ENCODE measurements at regions not wholly inside any gene's neighbourhood (a gene's known extent, or its start where the extent isn't known, plus 50 kb on each side); places are given as distances from the start of the nearest gene placed in this dataset.

- intact Hi-C loops (cut with micrococcal nuclease), result no loop called here
- H3K4me3 Mint-ChIP-seq, result no peak overlapping the region
- no peaks in the 10 kb centered on the region for H3K36me3 Mint-ChIP-seq (ENCODE audit: low read depth)
- no peaks in the 10 kb centered on the region for H3K9me3 Mint-ChIP-seq
- H3K4me1 Mint-ChIP-seq (ENCODE audit: low read depth), result no peaks in the 10 kb centered on the region
- no peak overlapping the region for H3K27ac Mint-ChIP-seq
- peaks cover 11% of the 10 kb centered on the region for H3K27me3 Mint-ChIP-seq
Measured at GRCh38 chr10:71075086-71075758, 137.1 kb upstream of the UNC5B start.

- intact Hi-C loops (cut with micrococcal nuclease), result no loop called here
- H3K4me3 Mint-ChIP-seq, result no peak overlapping the region
Measured at GRCh38 chr10:71075759-71076472, 136.5 kb upstream of the UNC5B start.

GRCh38 chr10:71076473-71077142 is 135.8 kb upstream of the UNC5B start:
- peaks cover 13% of the 10 kb centered on the region for H3K27me3 Mint-ChIP-seq
- H3K36me3 Mint-ChIP-seq (ENCODE audit: low read depth), result no peaks in the 10 kb centered on the region
- H3K4me3 Mint-ChIP-seq, result no peak overlapping the region
- no peaks in the 10 kb centered on the region for H3K9me3 Mint-ChIP-seq
- H3K27ac Mint-ChIP-seq, result no peak overlapping the region
- intact Hi-C loops (cut with micrococcal nuclease), result no loop called here
- peaks cover 4% of the 10 kb centered on the region for H3K4me1 Mint-ChIP-seq (ENCODE audit: low read depth)

More at GRCh38 chr10:71075759-71076472, 136.5 kb upstream of the UNC5B start:
- peaks cover 4% of the 10 kb centered on the region for H3K4me1 Mint-ChIP-seq (ENCODE audit: low read depth)
- peaks cover 13% of the 10 kb centered on the region for H3K27me3 Mint-ChIP-seq
- H3K9me3 Mint-ChIP-seq, result no peaks in the 10 kb centered on the region
- H3K27ac Mint-ChIP-seq, result no peak overlapping the region
- no peaks in the 10 kb centered on the region for H3K36me3 Mint-ChIP-seq (ENCODE audit: low read depth)

GRCh38 chr10:71077143-71077581 is 135.2 kb upstream of the UNC5B start:
- H3K4me3 Mint-ChIP-seq, result no peak overlapping the region
- peaks cover 4% of the 10 kb centered on the region for H3K4me1 Mint-ChIP-seq (ENCODE audit: low read depth)
- no peaks in the 10 kb centered on the region for H3K36me3 Mint-ChIP-seq (ENCODE audit: low read depth)
- peaks cover 12% of the 10 kb centered on the region for H3K27me3 Mint-ChIP-seq
- no peak overlapping the region for H3K27ac Mint-ChIP-seq
- intact Hi-C loops (cut with micrococcal nuclease), result no loop called here
- no peaks in the 10 kb centered on the region for H3K9me3 Mint-ChIP-seq

DNA sequence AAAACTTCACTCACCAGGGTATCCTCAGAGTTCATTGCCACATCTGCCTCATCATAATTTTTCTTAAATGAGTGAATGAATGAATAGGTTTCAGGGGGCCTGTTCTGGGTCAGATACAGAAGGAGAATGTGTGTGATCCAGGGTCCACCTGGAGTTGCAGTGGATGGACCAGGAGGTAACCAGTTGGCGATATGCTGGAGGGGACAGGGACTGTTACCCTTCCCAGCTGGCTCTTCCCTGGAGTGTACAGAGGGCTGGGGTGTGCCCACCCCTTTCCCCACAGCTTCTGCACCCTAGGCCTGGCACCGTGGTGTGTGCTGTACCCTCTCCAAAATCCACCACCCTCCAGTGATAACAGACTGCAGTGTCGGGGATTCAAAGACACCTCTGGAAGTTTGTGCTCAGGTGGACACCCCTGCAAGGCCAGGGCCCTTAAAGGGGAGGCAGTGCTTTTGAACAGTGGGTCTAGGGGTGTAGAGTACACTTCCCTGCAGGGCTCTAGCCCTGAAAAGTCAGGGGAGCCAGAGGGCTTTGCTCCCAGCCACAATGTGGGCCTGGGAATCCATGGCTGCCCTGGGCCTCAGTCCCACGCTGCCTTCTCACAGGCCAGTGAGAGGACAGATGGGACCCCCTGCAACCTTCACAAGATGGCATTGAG is 134.4 kb upstream of the UNC5B start:
- Mint-ChIP-seq H3K9me3 (no peaks in the 10 kb centered on the region), H3K36me3 (ENCODE audit: low read depth) (no peaks in the 10 kb centered on the region), H3K27me3 (peaks cover 10% of the 10 kb centered on the region), H3K4me3 (no peak overlapping the region), H3K27ac (no peak overlapping the region), H3K4me1 (ENCODE audit: low read depth) (peaks cover 4% of the 10 kb centered on the region)
- intact Hi-C loops (cut with micrococcal nuclease), result no loop called here

DNA sequence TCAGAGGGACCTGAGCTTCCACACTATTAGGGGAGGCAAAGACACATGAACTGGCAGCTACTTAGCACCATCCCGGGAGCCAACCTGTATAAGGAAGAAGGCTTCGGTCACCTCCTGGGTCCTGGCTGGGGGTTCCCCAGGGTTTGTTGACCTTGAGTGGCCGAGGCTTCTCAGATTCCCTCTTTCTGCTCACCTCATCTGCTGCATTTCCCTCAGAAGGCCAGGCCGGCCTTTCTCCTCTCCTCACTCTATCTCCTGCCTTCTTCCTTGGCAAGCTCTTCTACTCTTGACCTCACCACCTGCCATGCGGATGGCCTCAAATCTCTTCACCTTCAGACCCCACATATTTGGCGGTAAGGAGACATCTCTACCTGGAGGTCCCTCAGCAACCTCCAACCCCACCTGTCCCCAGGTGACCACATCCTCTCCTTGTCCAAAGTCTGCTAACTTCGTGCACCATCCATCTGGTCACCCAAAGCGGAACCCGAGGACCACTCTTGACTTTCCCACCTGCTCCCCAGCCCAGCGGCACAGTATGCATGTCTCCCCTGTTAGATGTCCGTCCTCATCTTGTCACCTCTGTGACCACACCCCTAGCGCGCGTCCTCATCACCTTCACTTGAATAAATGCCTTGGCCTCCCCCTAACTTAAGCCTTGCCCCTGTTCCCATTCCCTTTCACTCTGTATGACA is 133.8 kb upstream of the UNC5B start:
- H3K27me3 Mint-ChIP-seq, result peaks cover 7% of the 10 kb centered on the region
- H3K4me1 Mint-ChIP-seq (ENCODE audit: low read depth), result peaks cover 8% of the 10 kb centered on the region
- H3K4me3 Mint-ChIP-seq, result no peak overlapping the region
- intact Hi-C loops (cut with micrococcal nuclease), result no loop called here
- H3K27ac Mint-ChIP-seq, result no peak overlapping the region
- no peaks in the 10 kb centered on the region for H3K36me3 Mint-ChIP-seq (ENCODE audit: low read depth)
- H3K9me3 Mint-ChIP-seq, result no peaks in the 10 kb centered on the region

DNA sequence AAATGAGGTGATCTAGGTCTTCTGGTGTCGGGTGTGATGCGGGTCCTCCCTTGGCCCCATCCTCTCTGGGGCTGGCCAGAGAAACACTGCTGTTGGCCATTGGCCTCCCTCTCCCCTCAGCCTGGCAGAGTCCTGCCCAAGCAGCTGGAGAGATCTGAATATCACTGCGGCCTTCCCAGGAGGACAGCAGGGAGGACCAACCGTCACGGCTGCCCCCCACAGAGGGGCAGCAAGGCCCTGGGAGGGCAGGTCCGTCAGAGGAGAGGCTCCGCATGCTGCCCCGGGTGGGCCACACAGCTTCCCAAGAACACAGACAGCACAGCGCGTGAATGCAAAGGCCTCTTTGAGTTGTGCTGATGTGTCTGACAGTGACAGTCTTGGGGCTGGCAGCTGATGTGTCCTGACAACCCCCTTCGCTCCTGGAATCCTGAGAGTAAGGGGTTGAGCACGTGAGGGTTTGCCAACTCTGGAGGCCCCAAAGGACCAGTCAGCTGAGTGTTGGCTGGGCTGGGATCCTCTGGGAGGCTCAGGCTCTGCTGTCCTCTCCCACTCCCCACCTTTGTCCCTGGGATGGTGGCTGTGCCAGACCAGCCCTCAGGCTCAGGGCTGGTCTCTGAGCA is 132.5 kb upstream of the UNC5B start:
- intact Hi-C loops (cut with micrococcal nuclease), result no loop called here
- Mint-ChIP-seq H3K27me3 (peaks cover 7% of the 10 kb centered on the region), H3K36me3 (ENCODE audit: low read depth) (no peaks in the 10 kb centered on the region), H3K4me1 (ENCODE audit: low read depth) (peaks cover 9% of the 10 kb centered on the region), H3K4me3 (no peak overlapping the region), H3K27ac (no peak overlapping the region), H3K9me3 (no peaks in the 10 kb centered on the region)

DNA sequence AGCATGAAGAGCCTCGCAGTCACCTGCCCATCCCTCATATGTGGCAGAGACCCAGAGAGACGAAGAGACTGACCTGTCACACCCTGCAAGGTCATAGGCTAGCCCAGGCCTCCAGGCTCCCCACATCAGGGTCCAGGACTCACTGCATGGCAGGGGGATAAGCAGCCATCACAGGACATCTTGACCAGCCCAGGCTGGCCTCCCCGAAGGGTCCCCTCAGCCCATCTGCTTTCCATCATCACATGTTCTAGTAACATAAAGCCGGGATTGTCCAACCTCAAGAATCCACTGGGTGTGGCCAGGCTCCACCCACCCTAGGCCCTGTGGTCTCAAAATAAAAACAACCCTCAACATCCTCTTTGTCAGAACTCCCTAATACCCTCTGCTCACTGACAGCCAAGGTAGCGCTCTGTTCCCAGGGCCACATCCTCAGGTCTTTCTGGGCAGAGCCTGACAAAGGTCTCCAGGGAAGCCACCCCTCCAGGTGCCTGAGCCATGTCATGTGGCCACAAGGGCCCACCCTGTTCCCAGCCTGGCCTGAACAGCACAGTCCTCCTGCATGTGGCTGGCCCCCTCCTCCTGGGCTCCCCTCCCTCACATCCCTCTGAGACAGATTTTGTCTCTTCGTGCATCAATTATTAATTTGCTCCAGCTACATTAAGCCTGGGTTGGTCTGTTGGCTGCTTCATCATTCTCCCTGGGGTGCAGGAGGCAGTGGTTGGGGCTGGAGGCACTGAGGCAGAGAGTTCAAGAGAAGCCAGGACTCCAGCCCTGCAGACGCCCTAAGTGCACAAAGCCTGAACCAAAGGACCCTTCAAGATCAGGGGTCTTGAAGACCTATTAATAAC is 131.8 kb upstream of the UNC5B start:
- H3K9me3 Mint-ChIP-seq, result no peaks in the 10 kb centered on the region
- peaks cover 7% of the 10 kb centered on the region for H3K27me3 Mint-ChIP-seq
- H3K4me3 Mint-ChIP-seq, result no peak overlapping the region
- no peak overlapping the region for H3K27ac Mint-ChIP-seq
- intact Hi-C loops (cut with micrococcal nuclease), result no loop called here
- no peaks in the 10 kb centered on the region for H3K36me3 Mint-ChIP-seq (ENCODE audit: low read depth)
- peaks cover 9% of the 10 kb centered on the region for H3K4me1 Mint-ChIP-seq (ENCODE audit: low read depth)

DNA sequence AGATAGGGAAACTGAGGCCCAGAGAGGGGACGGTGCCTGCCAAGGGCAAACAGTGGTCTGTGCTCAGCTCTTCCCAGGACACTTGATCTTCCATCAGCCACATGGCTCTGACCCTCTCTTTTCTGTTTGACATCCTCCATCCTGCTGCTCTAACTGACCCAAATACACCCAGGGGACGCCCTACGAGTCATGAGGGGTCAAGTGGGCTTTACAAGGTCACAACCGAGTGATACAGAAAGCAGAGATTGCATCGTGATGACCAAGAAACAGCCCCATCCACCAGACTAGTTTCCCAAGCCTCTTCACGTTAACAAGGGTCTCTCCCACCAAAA is 131.2 kb upstream of the UNC5B start:
- Mint-ChIP-seq H3K4me3 (no peak overlapping the region), H3K27me3 (peaks cover 7% of the 10 kb centered on the region), H3K9me3 (no peaks in the 10 kb centered on the region), H3K27ac (no peak overlapping the region), H3K4me1 (ENCODE audit: low read depth) (peaks cover 9% of the 10 kb centered on the region), H3K36me3 (ENCODE audit: low read depth) (no peaks in the 10 kb centered on the region)
- intact Hi-C loops (cut with micrococcal nuclease), result no loop called here

GRCh38 chr10:71081912-71082311 is 130.5 kb upstream of the UNC5B start:
- Mint-ChIP-seq H3K27me3 (peaks cover 6% of the 10 kb centered on the region), H3K4me3 (no peak overlapping the region), H3K4me1 (ENCODE audit: low read depth) (peaks cover 9% of the 10 kb centered on the region), H3K9me3 (no peaks in the 10 kb centered on the region), H3K27ac (no peak overlapping the region), H3K36me3 (ENCODE audit: low read depth) (no peaks in the 10 kb centered on the region)
- intact Hi-C loops (cut with micrococcal nuclease), result no loop called here

GRCh38 chr10:71082960-71083715 is 129.2 kb upstream of the UNC5B start:
- no peak overlapping the region for H3K27ac Mint-ChIP-seq
- peaks cover 9% of the 10 kb centered on the region for H3K4me1 Mint-ChIP-seq (ENCODE audit: low read depth)
- H3K27me3 Mint-ChIP-seq, result peaks cover 2% of the 10 kb centered on the region
- H3K36me3 Mint-ChIP-seq (ENCODE audit: low read depth), result no peaks in the 10 kb centered on the region
- no peaks in the 10 kb centered on the region for H3K9me3 Mint-ChIP-seq
- no peak overlapping the region for H3K4me3 Mint-ChIP-seq
- intact Hi-C loops (cut with micrococcal nuclease), result no loop called here

DNA sequence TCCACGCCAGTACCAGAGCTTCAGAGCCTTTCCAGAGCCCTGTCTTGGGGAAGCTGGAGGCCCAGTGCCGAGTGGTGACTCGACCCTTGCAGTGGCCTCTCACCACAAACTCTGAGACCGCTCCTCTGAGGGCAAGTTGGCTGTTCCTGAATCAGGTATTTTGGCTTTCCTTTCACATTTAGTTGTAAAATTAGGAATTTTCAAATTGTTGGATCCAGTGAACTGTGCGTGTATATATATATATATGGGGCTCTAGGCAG is 128.7 kb upstream of the UNC5B start:
- intact Hi-C loops (cut with micrococcal nuclease), result no loop called here
- Mint-ChIP-seq H3K27ac (no peak overlapping the region), H3K9me3 (no peaks in the 10 kb centered on the region), H3K27me3 (peaks cover 2% of the 10 kb centered on the region), H3K4me1 (ENCODE audit: low read depth) (peaks cover 9% of the 10 kb centered on the region), H3K36me3 (ENCODE audit: low read depth) (no peaks in the 10 kb centered on the region), H3K4me3 (no peak overlapping the region)

Measured in dendritic cell treated with granulocyte-macrophage colony-stimulating factor and Interleukin-4, amounts not matched to agents 40 ng/mL and 50 ng/mL, for 4 days (primary cell).